Fibroblast of lung (primary cell): ENCODE measurements at regions not wholly inside any gene's neighbourhood (a gene's known extent, or its start where the extent isn't known, plus 50 kb on each side); places are given as distances from the start of the nearest gene placed in this dataset.

Experiments
- DNase-seq, 2 donors: peaks; one replicate each; pipeline versions ENCODE4 v3.0.0 to v3.0.0-alpha.2; 2010; ENCODE audit warnings: low read depth in 2 of 2
- H2AFZ ChIP-seq: 2 replicates; pipeline ENCODE4 v1.5.1; 2012; ENCODE audit warnings: low read length, control low read depth, inconsistent platforms
- H3K27ac ChIP-seq: 2 replicates; pipeline ENCODE4 v1.5.1; 2011; ENCODE audit warnings: low read length, control low read depth; ENCODE audit not compliant: insufficient read depth
- H3K27me3 ChIP-seq: 2 replicates; pipeline ENCODE4 v1.5.1; 2011; ENCODE audit warnings: mild to moderate bottlenecking, low read length; ENCODE audit not compliant: control insufficient read depth, insufficient read depth
- H3K36me3 ChIP-seq: 2 replicates; pipeline ENCODE4 v1.5.1; 2011; ENCODE audit warnings: low read length; ENCODE audit not compliant: control insufficient read depth, insufficient read depth
- H3K4me1 ChIP-seq: 2 replicates; pipeline ENCODE4 v1.5.1; 2011; ENCODE audit warnings: low read length; ENCODE audit not compliant: control insufficient read depth, insufficient read depth; ENCODE audit errors: extremely low read depth
- H3K4me2 ChIP-seq: 2 replicates; pipeline ENCODE4 v1.5.1; 2011; ENCODE audit warnings: low read length, control low read depth; ENCODE audit not compliant: insufficient read depth; ENCODE audit errors: extremely low read depth
- H3K4me3 ChIP-seq, 4 experiments: fragments of 200-600 bp in 1 of 4; sonication (generic) in 1 of 4; replicated peaks in 1 of 4; 2 replicates each; pipeline ENCODE4 v1.5.1; 2011 to 2016; ENCODE audit warnings: low read length in 4 of 4, low read depth in 3 of 4, mild to moderate bottlenecking in 3 of 4, control low read depth in 2 of 4, inconsistent platforms in 1 of 4, mixed read lengths in 1 of 4; ENCODE audit not compliant: insufficient read depth in 1 of 4; ENCODE audit errors: control extremely low read depth in 1 of 4
- H3K79me2 ChIP-seq: 2 replicates; pipeline ENCODE4 v1.5.1; 2012; ENCODE audit warnings: mild to moderate bottlenecking, low read length, inconsistent platforms; ENCODE audit not compliant: control insufficient read depth, insufficient read depth
- H3K9ac ChIP-seq: 2 replicates; pipeline ENCODE4 v1.5.1; 2011; ENCODE audit warnings: mild to moderate bottlenecking, low read length, control low read depth; ENCODE audit not compliant: insufficient read depth
- H3K9me3 ChIP-seq: 2 replicates; pipeline ENCODE4 v1.5.1; 2012; ENCODE audit warnings: low read depth, low read length; ENCODE audit not compliant: control insufficient read depth, insufficient read depth
- H4K20me1 ChIP-seq: 2 replicates; pipeline ENCODE4 v1.5.1; 2011; ENCODE audit warnings: low read length; ENCODE audit not compliant: control insufficient read depth, insufficient read depth; ENCODE audit errors: extremely low read depth
- EZH2 ChIP-seq: IDR thresholded peaks from 2 replicates; pipeline ENCODE4 v1.5.1; 2012; ENCODE audit warnings: low read length, control low read depth, mild to moderate bottlenecking; ENCODE audit errors: missing control alignments
- TF ChIP-seq, protein P1 (sequence below), 2 donors: IDR thresholded peaks in 1 of 2; conservative IDR thresholded peaks in 1 of 2; 1 replicate in 1 of 2; 2 replicates in 1 of 2; pipeline ENCODE4 v1.5.1; 2011 to 2012; ENCODE audit warnings: low read length in 2 of 2, control low read depth in 1 of 2, inconsistent platforms in 1 of 2, low read depth in 1 of 2, mild to moderate bottlenecking in 1 of 2

DNA sequence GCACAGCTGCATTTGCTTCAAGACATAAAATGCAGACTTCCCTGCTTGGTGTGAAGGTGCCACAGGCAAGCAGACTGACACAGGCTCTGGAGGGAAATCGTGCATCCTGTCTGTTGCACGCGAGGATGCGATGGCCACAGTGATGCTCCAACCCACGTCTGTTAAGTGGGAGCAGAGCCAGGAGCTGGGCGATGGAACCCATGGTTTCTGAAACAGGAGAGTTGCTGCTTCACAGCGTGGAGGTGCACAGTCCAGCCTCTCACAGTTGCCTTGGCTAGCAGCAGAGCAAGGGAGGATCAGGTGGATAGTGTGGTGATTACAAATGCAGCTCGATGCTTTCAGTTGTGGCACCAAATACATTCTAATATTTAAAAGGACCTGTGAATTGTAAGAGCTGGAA, 108.8 kb downstream of the TENT4A start:
- H3K4me1 ChIP-seq: no peaks in the 10 kb centered on the region
- no peaks in the 10 kb centered on the region for H3K27me3 ChIP-seq
- no peaks in the 10 kb centered on the region for H4K20me1 ChIP-seq
- no peaks in the 10 kb centered on the region for H3K36me3 ChIP-seq
- no peaks in the 10 kb centered on the region for H3K79me2 ChIP-seq
- no peak overlapping the region for H3K4me3 ChIP-seq
- no peak overlapping the region for H2AFZ ChIP-seq
- no peak overlapping the region for H3K9ac ChIP-seq
- no peaks in the 10 kb centered on the region for H3K9me3 ChIP-seq
- no peak overlapping the region for H3K4me2 ChIP-seq
- no peak for TF ChIP-seq EZH2
- TF ChIP-seq, protein P1, sequence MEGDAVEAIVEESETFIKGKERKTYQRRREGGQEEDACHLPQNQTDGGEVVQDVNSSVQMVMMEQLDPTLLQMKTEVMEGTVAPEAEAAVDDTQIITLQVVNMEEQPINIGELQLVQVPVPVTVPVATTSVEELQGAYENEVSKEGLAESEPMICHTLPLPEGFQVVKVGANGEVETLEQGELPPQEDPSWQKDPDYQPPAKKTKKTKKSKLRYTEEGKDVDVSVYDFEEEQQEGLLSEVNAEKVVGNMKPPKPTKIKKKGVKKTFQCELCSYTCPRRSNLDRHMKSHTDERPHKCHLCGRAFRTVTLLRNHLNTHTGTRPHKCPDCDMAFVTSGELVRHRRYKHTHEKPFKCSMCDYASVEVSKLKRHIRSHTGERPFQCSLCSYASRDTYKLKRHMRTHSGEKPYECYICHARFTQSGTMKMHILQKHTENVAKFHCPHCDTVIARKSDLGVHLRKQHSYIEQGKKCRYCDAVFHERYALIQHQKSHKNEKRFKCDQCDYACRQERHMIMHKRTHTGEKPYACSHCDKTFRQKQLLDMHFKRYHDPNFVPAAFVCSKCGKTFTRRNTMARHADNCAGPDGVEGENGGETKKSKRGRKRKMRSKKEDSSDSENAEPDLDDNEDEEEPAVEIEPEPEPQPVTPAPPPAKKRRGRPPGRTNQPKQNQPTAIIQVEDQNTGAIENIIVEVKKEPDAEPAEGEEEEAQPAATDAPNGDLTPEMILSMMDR (conservative IDR thresholded peaks at IDR 0.05 in 1 of 2, IDR thresholded peaks at IDR 0.05 in 1 of 2; ENCODE audit: low read depth in 1 of 2, low read length in 2 of 2): no peak
- no peak for DNase-seq
- no peak overlapping the region for H3K27ac ChIP-seq

- H3K27me3 ChIP-seq: no peaks in the 10 kb centered on the region
- no peaks in the 10 kb centered on the region for H3K36me3 ChIP-seq
- TF ChIP-seq, protein P1 (conservative IDR thresholded peaks at IDR 0.05 in 1 of 2, IDR thresholded peaks at IDR 0.05 in 1 of 2; ENCODE audit: low read depth in 1 of 2, low read length in 2 of 2): no peak
- no peak for TF ChIP-seq EZH2
- H3K9ac ChIP-seq: no peak overlapping the region
- no peak overlapping the region for H3K4me2 ChIP-seq
- H3K9me3 ChIP-seq: no peaks in the 10 kb centered on the region
- no peak overlapping the region for H3K27ac ChIP-seq
- H3K4me3 ChIP-seq: no peak overlapping the region
- H3K79me2 ChIP-seq: no peaks in the 10 kb centered on the region
- H3K4me1 ChIP-seq: no peaks in the 10 kb centered on the region
- H4K20me1 ChIP-seq: no peaks in the 10 kb centered on the region
- DNase-seq: no peak
- no peak overlapping the region for H2AFZ ChIP-seq
These were observed 109.5 kb downstream of the TENT4A start for GRCh38 chr5:6822556-6823343.

GRCh38 chr5:6823996-6824395, 110.8 kb downstream of the TENT4A start:
- no peaks in the 10 kb centered on the region for H3K9me3 ChIP-seq
- TF ChIP-seq, protein P1 (conservative IDR thresholded peaks at IDR 0.05 in 1 of 2, IDR thresholded peaks at IDR 0.05 in 1 of 2; ENCODE audit: low read depth in 1 of 2, low read length in 2 of 2): no peak
- TF ChIP-seq EZH2: no peak
- no peaks in the 10 kb centered on the region for H4K20me1 ChIP-seq
- no peaks in the 10 kb centered on the region for H3K36me3 ChIP-seq
- no peaks in the 10 kb centered on the region for H3K4me1 ChIP-seq
- H2AFZ ChIP-seq: no peak overlapping the region
- no peak for DNase-seq
- no peak overlapping the region for H3K9ac ChIP-seq
- H3K27ac ChIP-seq: no peak overlapping the region
- H3K27me3 ChIP-seq: no peaks in the 10 kb centered on the region
- H3K79me2 ChIP-seq: no peaks in the 10 kb centered on the region
- no peak overlapping the region for H3K4me3 ChIP-seq
- H3K4me2 ChIP-seq: no peak overlapping the region
